ENCODE measurements at regions not wholly inside any gene's neighbourhood (a gene's known extent, or its start where the extent isn't known, plus 50 kb on each side); places are given as distances from the start of the nearest gene placed in this dataset.

- no TSS peak for BruUV-seq (replicated peaks)
- Histone ChIP-seq H3K9me1 (replicated peaks; ENCODE audit: control insufficient read depth, extremely low read depth, insufficient read depth, low read length) (no peaks in the 10 kb centered on the region), H3K4me2 (ENCODE audit: insufficient read depth, low read length) (no peak overlapping the region), H3K4me3 (replicated peaks in 1 of 3; ENCODE audit: insufficient read depth in 1 of 3, low read depth in 1 of 3, low read length in 3 of 3) (no peak overlapping the region), H3K79me2 (ENCODE audit: control insufficient read depth, insufficient read depth, low read length) (no peaks in the 10 kb centered on the region), H3K27ac (ENCODE audit: insufficient read depth, low read depth, low read length) (no peak overlapping the region), H2AFZ (ENCODE audit: low read depth, low read length) (no peak overlapping the region), H3K9ac (replicated peaks; ENCODE audit: extremely low read depth, insufficient read depth, low read length) (no peak overlapping the region), H3K27me3 (ENCODE audit: control insufficient read depth in 2 of 2, insufficient read depth in 2 of 2, low read length in 2 of 2) (peaks cover 2 to 3% of the 10 kb centered on the region in 2 experiments), H3K4me1 (ENCODE audit: control insufficient read depth, extremely low read depth, insufficient read depth, low read length) (no peaks in the 10 kb centered on the region), H3K9me3 (replicated peaks; ENCODE audit: control insufficient read depth, insufficient read depth, low read length) (no peaks in the 10 kb centered on the region), H3K36me3 (ENCODE audit: control insufficient read depth in 2 of 2, extremely low read depth in 1 of 2, insufficient read depth in 2 of 2, low read length in 2 of 2) (no peaks in the 10 kb centered on the region), H4K20me1 (replicated peaks; ENCODE audit: control insufficient read depth, extremely low read depth, insufficient read depth, low read length) (no peaks in the 10 kb centered on the region)
- dilution Hi-C loops (cut with MboI; ENCODE audit: extremely low pct_ligation_motif_present, low sequenced_read_pairs): no loop called here
- no peak for TF ChIP-seq GATA2 (IDR thresholded peaks at IDR 0.05; ENCODE audit: insufficient read depth, insufficient read length, low read depth, low read length)
- TF ChIP-seq EZH2 (IDR thresholded peaks at IDR 0.05; ENCODE audit: borderline replicate concordance, low read depth, low read length, severe bottlenecking): no peak
- no peak for TF ChIP-seq POLR2A (IDR thresholded peaks at IDR 0.05; ENCODE audit: low read depth, low read length)
- DNase-seq (ENCODE audit: low read depth, low spot score) (no peak), FAIRE-seq (no peak)
- ChIA-PET POLR2A (no interaction called here), CTCF (interaction anchor here (1.5 kb wide), 1 partner anchor 18 kb away, joined by 11 read pairs; no protein-coding TSS in a partner anchor)
- intact Hi-C loops (cut with micrococcal nuclease): no loop called here
Observed at GRCh38 chr9:18195223-18195622, 278.7 kb upstream of the ADAMTSL1 start.

GRCh38 chr9:18202924-18203323 is 271.0 kb upstream of the ADAMTSL1 start:
- POLR2A ChIA-PET: no interaction called here
- H3K4me1 ChIP-seq (ENCODE audit: control insufficient read depth, extremely low read depth, insufficient read depth, low read length): no peaks in the 10 kb centered on the region
- no peaks in the 10 kb centered on the region for H3K36me3 ChIP-seq (ENCODE audit: control insufficient read depth in 2 of 2, extremely low read depth in 1 of 2, insufficient read depth in 2 of 2, low read length in 2 of 2)
- DNase-seq (ENCODE audit: low read depth, low spot score) (no peak), FAIRE-seq (no peak)
- dilution Hi-C loops (cut with MboI; ENCODE audit: extremely low pct_ligation_motif_present, low sequenced_read_pairs) (no loop called here), intact Hi-C loops (cut with micrococcal nuclease) (no loop called here)
- no peaks in the 10 kb centered on the region for H4K20me1 ChIP-seq (replicated peaks; ENCODE audit: control insufficient read depth, extremely low read depth, insufficient read depth, low read length)
- H3K4me2 ChIP-seq (ENCODE audit: insufficient read depth, low read length): no peak overlapping the region
- H3K9ac ChIP-seq (replicated peaks; ENCODE audit: extremely low read depth, insufficient read depth, low read length): no peak overlapping the region
- H3K79me2 ChIP-seq (ENCODE audit: control insufficient read depth, insufficient read depth, low read length): no peaks in the 10 kb centered on the region
- peaks cover 2% of the 10 kb centered on the region for H3K9me1 ChIP-seq (replicated peaks; ENCODE audit: control insufficient read depth, extremely low read depth, insufficient read depth, low read length)
- H3K9me3 ChIP-seq (replicated peaks; ENCODE audit: control insufficient read depth, insufficient read depth, low read length): no peaks in the 10 kb centered on the region
- CTCF ChIA-PET: interaction anchor here (0.9 to 1.0 kb wide), 4 partner anchors 10 to 826 kb away, joined by 3 to 5 read pairs (median 3); no protein-coding TSS in a partner anchor
- no peak overlapping the region for H3K4me3 ChIP-seq (replicated peaks in 1 of 3; ENCODE audit: insufficient read depth in 1 of 3, low read depth in 1 of 3, low read length in 3 of 3)
- no peaks in the 10 kb centered on the region for H3K27me3 ChIP-seq (ENCODE audit: control insufficient read depth in 2 of 2, insufficient read depth in 2 of 2, low read length in 2 of 2)
- no peak overlapping the region for H3K27ac ChIP-seq (ENCODE audit: insufficient read depth, low read depth, low read length)
- no peak overlapping the region for H2AFZ ChIP-seq (ENCODE audit: low read depth, low read length)
- BruUV-seq (replicated peaks): no TSS peak
- TF ChIP-seq FOS (IDR thresholded peaks at IDR 0.05; ENCODE audit: borderline replicate concordance, insufficient read depth, low read length) (no peak), POLR2A (IDR thresholded peaks at IDR 0.05; ENCODE audit: low read depth, low read length) (no peak), GATA2 (IDR thresholded peaks at IDR 0.05; ENCODE audit: insufficient read depth, insufficient read length, low read depth, low read length) (no peak)
